AG04450 (cell line): ENCODE measurements at regions not wholly inside any gene's neighbourhood (a gene's known extent, or its start where the extent isn't known, plus 50 kb on each side); places are given as distances from the start of the nearest gene placed in this dataset.

ENCODE experiments used
- CTCF ChIA-PET: fragments of 300-600, 350-600 bp; formaldehyde crosslinking; extraction: SDS; loops from one replicate; lab custom pipeline; 2022; ENCODE audit warnings: antibody characterized with exemption, inconsistent platforms; lab: Charles Lee
- POLR2A ChIA-PET: fragments of 350-600 bp; formaldehyde crosslinking; extraction: SDS; loops from one replicate; lab custom pipeline; 2021; ENCODE audit warnings: antibody characterized with exemption, inconsistent platforms; lab: Yijun Ruan, JAX
- DNase-seq: peaks from one replicate; pipeline ENCODE4 v3.0.0-alpha.2; 2011; ENCODE audit warnings: low read depth, low spot score
- H3K27ac ChIP-seq: one replicate; pipeline ENCODE4 v1.5.1; 2012; ENCODE audit warnings: low read depth, low read length, control low read depth
- H3K27me3 ChIP-seq: one replicate; pipeline ENCODE4 v1.6.0; 2012; ENCODE audit warnings: low read length; ENCODE audit not compliant: control insufficient read depth, insufficient read depth
- H3K4me3 ChIP-seq: 2 replicates; pipeline ENCODE4 v1.5.1; 2011; ENCODE audit warnings: mild to moderate bottlenecking, low read depth, low read length, control low read depth
- H3K9me3 ChIP-seq: 2 replicates; pipeline ENCODE4 v1.5.1; 2012; ENCODE audit warnings: low read length; ENCODE audit not compliant: control insufficient read depth, insufficient read depth
- CTCF ChIP-seq: IDR thresholded peaks from 2 replicates; pipeline ENCODE4 v1.5.1; 2011; ENCODE audit warnings: low read depth, low read length, control low read depth, inconsistent platforms

GRCh38 chr13:103302676-103303075 is 236.5 kb upstream of the SLC10A2 start:
- Histone ChIP-seq H3K4me3 (no peak overlapping the region), H3K27me3 (no peaks in the 10 kb centered on the region), H3K9me3 (peaks cover 3% of the 10 kb centered on the region; the same call in 1 of the 2 replicates), H3K27ac (no peak overlapping the region)
- CTCF ChIA-PET = no interaction called here
- TF ChIP-seq CTCF = no peak
- POLR2A ChIA-PET = no interaction called here
- no peak for DNase-seq

- DNase-seq = no peak
- ChIA-PET CTCF (no interaction called here), POLR2A (no interaction called here)
- Histone ChIP-seq H3K9me3 (peaks cover 6% of the 10 kb centered on the region; the same call in 1 of the 2 replicates), H3K4me3 (no peak overlapping the region), H3K27ac (no peak overlapping the region), H3K27me3 (no peaks in the 10 kb centered on the region)
- TF ChIP-seq CTCF = no peak
These were observed 232.9 kb upstream of the SLC10A2 start for GRCh38 chr13:103299079-103299478.

- ChIA-PET CTCF (no interaction called here), POLR2A (no interaction called here)
- no peak for DNase-seq
- Histone ChIP-seq H3K27me3 (no peaks in the 10 kb centered on the region), H3K4me3 (no peak overlapping the region), H3K27ac (no peak overlapping the region), H3K9me3 (peaks cover 6% of the 10 kb centered on the region; the same call in 1 of the 2 replicates)
- TF ChIP-seq CTCF = no peak
These were observed 230.9 kb upstream of the SLC10A2 start for GRCh38 chr13:103297083-103297482.

GRCh38 chr13:103291798-103292572 is 225.8 kb upstream of the SLC10A2 start:
- H3K27ac ChIP-seq = no peak overlapping the region
- no peak for DNase-seq
- H3K9me3 ChIP-seq = peaks cover 3% of the 10 kb centered on the region; the same call in 1 of the 2 replicates
- POLR2A ChIA-PET = no interaction called here
- H3K27me3 ChIP-seq = no peaks in the 10 kb centered on the region
- TF ChIP-seq CTCF = no peak
- H3K4me3 ChIP-seq = no peak overlapping the region
- CTCF ChIA-PET = no interaction called here

- CTCF ChIA-PET = no interaction called here
- POLR2A ChIA-PET = no interaction called here
These were observed 225.0 kb upstream of the SLC10A2 start for GRCh38 chr13:103291226-103291625.

More at GRCh38 chr13:103291226-103291625, 225.0 kb upstream of the SLC10A2 start:
- Histone ChIP-seq H3K4me3 (no peak overlapping the region), H3K9me3 (peaks cover 2% of the 10 kb centered on the region; the same call in 1 of the 2 replicates), H3K27me3 (no peaks in the 10 kb centered on the region), H3K27ac (no peak overlapping the region)
- TF ChIP-seq CTCF = no peak
- DNase-seq = no peak
